Pancreas (tissue), 10 donors: ENCODE measurements at regions not wholly inside any gene's neighbourhood (a gene's known extent, or its start where the extent isn't known, plus 50 kb on each side); places are given as distances from the start of the nearest gene placed in this dataset.

Experiments used
- ATAC-seq, 4 donors: fragments of 200-7000 bp; cut with Tn5 transposase; one replicate each; pipeline versions ENCODE4 v1.8.0 to v1.9.1; 2020; ENCODE audit warnings: mild to moderate bottlenecking in 4 of 4, moderate library complexity in 4 of 4
- DNase-seq, 6 donors: peaks; one replicate each; pipeline ENCODE4 v3.0.0-alpha.2; 2020
- FAIRE-seq: peaks from 2 replicates; lab custom pipeline; 2012; peaks lifted over from hg19 to GRCh38; lab: Jason Lieb, UNC
- H3K27ac ChIP-seq, 4 donors: fragments of 200-600 bp; sonication (generic); 1 replicate in 3 of 4; 2 replicates in 1 of 4; pipeline versions ENCODE4 v1.5.0 to v1.8.0; 2020
- H3K27me3 ChIP-seq, 4 donors: fragments of 200-600 bp; one replicate each; pipeline ENCODE4 v1.8.0; 2021
- H3K36me3 ChIP-seq, 3 donors: fragments of 200-600 bp; sonication (generic) in 1 of 3; one replicate each; pipeline versions ENCODE4 v1.5.0 to v1.8.0; 2020 to 2021
- H3K4me1 ChIP-seq, 3 donors: fragments of 200-600 bp; one replicate each; pipeline ENCODE4 v1.8.0; 2021
- H3K4me3 ChIP-seq, 4 donors: fragments of 200-600 bp; sonication (generic) in 2 of 4; one replicate each; pipeline versions ENCODE4 v1.5.0 to v1.8.0; 2020 to 2021
- H3K9me3 ChIP-seq, 4 donors: fragments of 200-600 bp; one replicate each; pipeline ENCODE4 v1.8.0; 2021
- WGBS, 2 donors: extraction: QIAGEN DNeasy Blood & Tissue Kit; methylation state at CpG; one replicate each; pipeline ENCODE4 v1.1.7; 2013; 5-methylcytosine and 5-hydroxymethylcytosine counted together
- intact Hi-C, 3 donors: fragments of 100-400 bp; cut with DNase I; formaldehyde crosslinking; loops; one replicate each; pipeline versions ENCODE4 v1.11.1 to v1.14.2; 2022
- TF ChIP-seq, protein P1 (sequence below), 4 donors: fragments of 200-600 bp; sonication (generic) in 3 of 4; IDR thresholded peaks; one replicate each; pipeline versions ENCODE4 v1.5.0 to v1.8.0; 2021; ENCODE audit warnings: antibody characterized with exemption in 4 of 4
- donor health status: healthy with polysubstance abuse.
- donor health status: DM: no; HTN: no; CAD: no; lungs with moderate emphysema.
- donor health status: DM: no; HTN: no; CAD: no.
- donor health status: control.
- donor health status: control.
- donor health status: Bipolar disorder and iron deficiency.
- donor health status: DM: yes; HTN: yes; CAD: no.
- donor health status: DM: no; HTN: no; CAD: no.
- donor health status: DM: no; HTN: no; CAD: no.
- donor health status: DM: yes; HTN: yes; CAD: no.

DNA sequence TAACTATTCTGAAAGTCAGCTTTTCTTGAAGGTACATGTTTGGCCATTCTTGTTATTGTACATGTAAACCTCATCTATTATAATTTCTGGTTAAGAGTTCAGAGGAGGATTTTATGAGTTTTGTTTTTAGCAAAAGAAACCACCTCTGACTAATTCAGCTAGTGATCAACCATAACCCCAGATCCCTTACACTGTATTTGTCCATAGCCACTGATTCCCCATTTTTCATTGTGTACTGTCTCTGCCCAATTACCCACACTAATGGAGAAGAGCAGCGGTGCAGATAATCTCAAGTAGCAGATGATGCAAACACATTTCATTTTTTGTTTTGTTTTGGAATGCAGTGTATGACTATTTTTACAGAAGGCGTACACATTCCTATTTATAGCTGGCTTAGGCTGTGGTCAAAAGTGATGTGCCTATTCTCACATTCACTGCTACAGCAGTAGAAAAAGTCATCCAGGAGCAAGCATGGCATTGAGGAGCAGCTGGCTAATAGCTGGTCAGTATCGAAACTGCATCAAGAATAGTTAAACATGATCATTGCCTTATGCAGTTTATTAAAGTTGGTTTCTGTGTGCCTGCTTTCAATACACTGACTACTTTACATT lies 988.3 kb downstream of the DTWD2 start:
- no peaks in the 10 kb centered on the region for H3K9me3 ChIP-seq
- no peak for DNase-seq
- H3K27me3 ChIP-seq: peaks cover 0 to 6% (median 0%) of the 10 kb centered on the region in 4 donors
- ATAC-seq: no peak
- H3K27ac ChIP-seq: no peak overlapping the region
- intact Hi-C loops: no loop called here
- no peaks in the 10 kb centered on the region for H3K36me3 ChIP-seq
- no peak overlapping the region for H3K4me3 ChIP-seq
- TF ChIP-seq, protein P1, sequence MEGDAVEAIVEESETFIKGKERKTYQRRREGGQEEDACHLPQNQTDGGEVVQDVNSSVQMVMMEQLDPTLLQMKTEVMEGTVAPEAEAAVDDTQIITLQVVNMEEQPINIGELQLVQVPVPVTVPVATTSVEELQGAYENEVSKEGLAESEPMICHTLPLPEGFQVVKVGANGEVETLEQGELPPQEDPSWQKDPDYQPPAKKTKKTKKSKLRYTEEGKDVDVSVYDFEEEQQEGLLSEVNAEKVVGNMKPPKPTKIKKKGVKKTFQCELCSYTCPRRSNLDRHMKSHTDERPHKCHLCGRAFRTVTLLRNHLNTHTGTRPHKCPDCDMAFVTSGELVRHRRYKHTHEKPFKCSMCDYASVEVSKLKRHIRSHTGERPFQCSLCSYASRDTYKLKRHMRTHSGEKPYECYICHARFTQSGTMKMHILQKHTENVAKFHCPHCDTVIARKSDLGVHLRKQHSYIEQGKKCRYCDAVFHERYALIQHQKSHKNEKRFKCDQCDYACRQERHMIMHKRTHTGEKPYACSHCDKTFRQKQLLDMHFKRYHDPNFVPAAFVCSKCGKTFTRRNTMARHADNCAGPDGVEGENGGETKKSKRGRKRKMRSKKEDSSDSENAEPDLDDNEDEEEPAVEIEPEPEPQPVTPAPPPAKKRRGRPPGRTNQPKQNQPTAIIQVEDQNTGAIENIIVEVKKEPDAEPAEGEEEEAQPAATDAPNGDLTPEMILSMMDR (IDR thresholded peaks at IDR 0.05): no peak
- WGBS, 2 donors: 67 to 69% methylated on average over 3 of the region's 3 CpGs
- H3K4me1 ChIP-seq: no peaks in the 10 kb centered on the region
- FAIRE-seq: no peak

DNA sequence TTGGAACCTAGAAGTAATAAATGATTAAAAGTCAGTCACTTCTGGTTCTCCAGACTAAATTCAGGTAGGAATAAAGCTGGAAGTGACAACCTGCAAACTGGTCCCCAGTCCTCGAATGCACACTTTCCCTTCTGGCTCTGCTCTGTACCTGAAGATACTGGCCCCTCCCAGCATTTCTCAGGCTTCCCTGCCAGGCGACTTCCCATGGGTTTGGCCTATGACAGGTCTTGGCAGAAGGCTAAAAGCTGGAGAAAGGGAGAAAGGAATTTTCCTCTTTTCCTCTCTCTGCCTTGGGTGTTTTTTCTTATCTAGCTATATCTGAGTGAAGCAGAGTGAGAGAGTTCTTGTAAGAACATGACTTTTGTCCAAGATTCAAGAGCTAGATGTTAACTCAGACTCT lies 1005.7 kb downstream of the DTWD2 start:
- WGBS, 2 donors: 27 to 31% methylated on average over 2 of the region's 2 CpGs
- FAIRE-seq (no peak), DNase-seq (no peak), ATAC-seq (no peak)
- H3K27ac ChIP-seq: no peak overlapping the region
- H3K27me3 ChIP-seq: no peaks in the 10 kb centered on the region
- no peak overlapping the region for H3K4me3 ChIP-seq
- H3K4me1 ChIP-seq: no peaks in the 10 kb centered on the region
- no peaks in the 10 kb centered on the region for H3K36me3 ChIP-seq
- peaks cover 0 to 3% (median 0%) of the 10 kb centered on the region in 4 donors for H3K9me3 ChIP-seq
- intact Hi-C loops: no loop called here
- TF ChIP-seq, protein P1 (IDR thresholded peaks at IDR 0.05): no peak

DNA sequence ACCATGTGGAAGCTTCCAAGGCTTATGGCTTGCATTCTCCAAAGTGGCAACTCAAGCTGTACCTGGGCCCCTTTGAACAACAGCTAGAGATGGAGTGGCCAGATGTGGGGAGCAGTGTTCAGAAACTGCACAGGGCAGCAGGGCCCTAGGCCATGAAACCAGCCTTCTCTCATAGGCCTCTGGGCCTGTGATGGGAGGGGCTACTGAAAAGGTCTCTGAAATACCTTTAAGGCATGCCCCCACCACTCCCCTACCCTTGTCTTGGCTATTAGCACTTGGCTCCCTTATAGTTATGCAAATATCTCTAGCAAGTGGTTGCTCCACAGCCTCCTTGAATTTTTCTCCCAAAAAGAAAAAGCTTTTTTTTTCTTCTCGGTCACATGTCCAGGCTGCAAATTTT lies 1014.6 kb downstream of the DTWD2 start:
- Histone ChIP-seq H3K4me3 (no peak overlapping the region), H3K27ac (no peak overlapping the region), H3K4me1 (no peaks in the 10 kb centered on the region), H3K27me3 (no peaks in the 10 kb centered on the region), H3K36me3 (no peaks in the 10 kb centered on the region), H3K9me3 (peaks cover 0 to 4% (median 0%) of the 10 kb centered on the region in 4 donors)
- DNase-seq: no peak
- 76 to 97% methylated on average over 1 of the region's 1 CpG for WGBS, 2 donors
- TF ChIP-seq, protein P1 (IDR thresholded peaks at IDR 0.05): no peak
- intact Hi-C loops: no loop called here
- ATAC-seq: no peak
- no peak for FAIRE-seq

DNA sequence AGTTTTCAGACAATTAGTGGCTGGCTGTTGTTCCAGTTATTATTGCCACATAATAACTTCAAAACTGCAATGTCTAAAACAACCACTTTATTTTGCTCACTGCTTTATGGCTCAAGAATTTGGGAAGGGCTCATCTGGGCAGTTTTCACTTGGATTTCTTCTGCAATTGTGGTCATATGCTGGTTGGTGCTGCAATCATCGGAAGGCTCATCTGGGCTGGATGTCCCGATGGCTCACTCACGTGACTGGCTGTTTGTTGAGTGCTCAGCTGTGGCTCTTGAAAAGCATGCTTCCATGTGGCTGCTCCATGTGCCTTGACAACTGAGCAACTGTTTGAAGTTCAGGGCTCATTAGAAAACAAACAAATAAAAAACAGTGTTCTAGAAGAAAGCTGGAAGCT lies 1032.5 kb downstream of the DTWD2 start:
- WGBS, 2 donors: 84 to 85% methylated on average over 3 of the region's 3 CpGs
- no peak overlapping the region for H3K27ac ChIP-seq

DNA sequence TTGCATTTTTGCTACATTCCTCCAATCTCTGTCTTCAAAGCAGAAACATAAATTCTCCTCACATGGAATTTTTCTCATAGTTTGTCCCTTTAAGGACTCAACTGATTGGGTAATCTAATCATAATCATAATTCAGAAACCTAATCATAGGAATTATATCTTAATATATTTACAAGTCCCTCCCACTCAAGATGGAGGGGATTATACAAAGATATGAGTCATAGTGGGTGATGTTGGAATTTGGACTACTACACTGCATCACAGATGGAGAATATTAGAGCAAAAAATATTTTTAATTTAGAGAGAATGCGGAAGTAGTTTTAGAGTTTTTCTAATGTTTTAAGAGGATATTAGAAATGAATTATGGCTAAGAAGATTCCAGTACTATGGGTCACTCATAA lies 1034.0 kb downstream of the DTWD2 start:
- no peak overlapping the region for H3K4me3 ChIP-seq
- H3K36me3 ChIP-seq: no peaks in the 10 kb centered on the region
- ATAC-seq (no peak), FAIRE-seq (no peak), DNase-seq (no peak)
- no peaks in the 10 kb centered on the region for H3K9me3 ChIP-seq
- H3K4me1 ChIP-seq: no peaks in the 10 kb centered on the region
- WGBS, 2 donors: 80 to 100% methylated on average over 1 of the region's 1 CpG
- H3K27ac ChIP-seq: no peak overlapping the region
- H3K27me3 ChIP-seq: no peaks in the 10 kb centered on the region
- TF ChIP-seq, protein P1 (IDR thresholded peaks at IDR 0.05): no peak
- intact Hi-C loops: no loop called here

More for the DNA sequence above, 1032.5 kb downstream of the DTWD2 start:
- no peak for DNase-seq
- Histone ChIP-seq H3K4me3 (no peak overlapping the region), H3K27me3 (no peaks in the 10 kb centered on the region), H3K9me3 (no peaks in the 10 kb centered on the region), H3K4me1 (no peaks in the 10 kb centered on the region), H3K36me3 (no peaks in the 10 kb centered on the region)
- no peak for FAIRE-seq
- TF ChIP-seq, protein P1 (IDR thresholded peaks at IDR 0.05): no peak
- no peak for ATAC-seq
- intact Hi-C loops: no loop called here
